Neural progenitor cell (in vitro differentiated cells): ENCODE measurements at regions not wholly inside any gene's neighbourhood (a gene's known extent, or its start where the extent isn't known, plus 50 kb on each side); places are given as distances from the start of the nearest gene placed in this dataset.

ENCODE experiments used
- DNase-seq: peaks from one replicate; pipeline ENCODE4 v3.0.0-alpha.2; 2016; ENCODE audit warnings: low spot score
- H2AFZ ChIP-seq: fragments of 200-600 bp; sonication (generic); replicated peaks from 2 replicates; pipeline ENCODE4 v1.6.1; 2016; ENCODE audit warnings: antibody characterized with exemption
- H3F3A ChIP-seq: fragments of 200-600 bp; sonication (generic); 2 replicates; pipeline ENCODE4 v1.6.1; 2016; ENCODE audit warnings: antibody characterized with exemption, low read depth
- H3K27ac ChIP-seq: fragments of 200-600 bp; sonication (generic); 2 replicates; pipeline ENCODE4 v1.5.1; 2016; ENCODE audit warnings: mild to moderate bottlenecking
- H3K27me3 ChIP-seq: fragments of 200-600 bp; sonication (generic); 2 replicates; pipeline ENCODE4 v1.6.1; 2016; ENCODE audit warnings: mild to moderate bottlenecking, moderate library complexity
- H3K36me3 ChIP-seq: fragments of 200-600 bp; sonication (generic); 2 replicates; pipeline ENCODE4 v1.5.1; 2016
- H3K4me1 ChIP-seq: fragments of 200-600 bp; sonication (generic); 2 replicates; pipeline ENCODE4 v1.6.1; 2016; ENCODE audit warnings: mixed run types
- H3K4me2 ChIP-seq: fragments of 200-600 bp; sonication (generic); 2 replicates; pipeline ENCODE4 v1.6.1; 2016
- H3K4me3 ChIP-seq: fragments of 200-600 bp; sonication (generic); 2 replicates; pipeline ENCODE4 v1.5.1; 2016
- H3K79me2 ChIP-seq: fragments of 200-600 bp; sonication (generic); 2 replicates; pipeline ENCODE4 v1.6.1; 2016; ENCODE audit warnings: low read depth
- H3K9ac ChIP-seq: fragments of 200-600 bp; sonication (generic); 2 replicates; pipeline ENCODE4 v1.6.1; 2016
- H3K9me3 ChIP-seq: fragments of 200-600 bp; sonication (generic); 2 replicates; pipeline ENCODE4 v1.5.1; 2016; ENCODE audit warnings: low read depth
- H4K20me1 ChIP-seq: fragments of 200-600 bp; sonication (generic); 2 replicates; pipeline ENCODE4 v1.6.1; 2016; ENCODE audit warnings: low read depth
- H3K27ac Mint-ChIP-seq: 3 replicates; pipeline ENCODE4 v1.8.0; 2021; ENCODE audit warnings: mixed read lengths
- H3K27me3 Mint-ChIP-seq: 2 replicates; pipeline ENCODE4 v1.8.0; 2022; ENCODE audit warnings: low read depth, mild to moderate bottlenecking, inconsistent platforms, moderate library complexity, mixed read lengths; ENCODE audit not compliant: insufficient read depth
- H3K36me3 Mint-ChIP-seq: 3 replicates; pipeline ENCODE4 v1.8.0; 2021; ENCODE audit warnings: mixed read lengths
- H3K4me1 Mint-ChIP-seq: 3 replicates; pipeline ENCODE4 v1.8.0; 2021; ENCODE audit warnings: mixed read lengths
- H3K4me3 Mint-ChIP-seq: 3 replicates; pipeline ENCODE4 v1.8.0; 2021; ENCODE audit warnings: mild to moderate bottlenecking, moderate library complexity, mixed read lengths
- H3K9me3 Mint-ChIP-seq: 3 replicates; pipeline ENCODE4 v1.8.0; 2020; ENCODE audit warnings: mixed read lengths
- CTCF ChIP-seq: fragments of 200-600 bp; sonication (generic); IDR thresholded peaks from 2 replicates; pipeline ENCODE4 v1.5.1; 2017; ENCODE audit warnings: antibody characterized with exemption, mild to moderate bottlenecking
- EZH2 ChIP-seq: fragments of 200-600 bp; sonication (generic); IDR thresholded peaks from 2 replicates; pipeline ENCODE4 v1.6.1; 2017; ENCODE audit warnings: antibody characterized with exemption, mild to moderate bottlenecking, moderate library complexity
- EZH2phosphoT487 ChIP-seq: fragments of 200-600 bp; sonication (generic); IDR thresholded peaks from 2 replicates; pipeline ENCODE4 v1.6.1; 2017; ENCODE audit warnings: antibody characterized with exemption

DNA sequence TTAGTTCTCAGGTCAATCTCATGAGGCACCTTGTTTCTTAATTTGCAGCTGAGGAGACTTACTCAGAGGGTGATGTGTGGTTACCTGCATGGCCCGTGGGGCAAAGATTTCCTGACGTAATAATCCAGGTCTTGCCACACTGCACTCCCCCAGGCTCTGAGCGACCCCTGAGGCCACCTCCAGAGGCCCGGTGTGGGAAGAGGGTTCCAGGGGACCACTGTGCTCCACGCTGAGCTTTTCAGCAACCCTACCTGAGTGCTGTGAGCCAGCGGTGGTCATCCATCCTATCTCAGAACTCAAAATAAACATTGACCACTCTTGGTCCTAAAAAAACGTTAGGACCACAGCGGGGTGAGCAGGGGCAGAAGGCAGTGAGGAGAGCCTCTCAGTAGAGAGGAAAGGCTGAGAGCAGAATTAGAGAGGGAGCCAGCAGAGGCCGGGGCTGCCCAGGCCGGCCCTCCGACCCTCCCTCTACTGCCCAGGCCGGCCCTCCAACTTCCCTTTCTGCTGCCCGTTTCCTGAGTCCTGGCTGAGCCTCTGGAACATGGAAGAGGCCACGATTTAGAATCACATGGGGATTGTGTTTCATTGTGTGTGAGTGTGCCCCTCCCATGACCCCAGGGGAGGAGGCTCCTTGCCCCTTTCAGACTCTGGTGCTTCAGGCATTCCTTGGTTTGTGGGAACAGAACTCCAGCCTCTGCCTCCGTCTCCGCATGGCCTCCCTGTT is 188.2 kb upstream of the DIO3 start:
- H3K4me3 ChIP-seq = no peak overlapping the region
- H3K4me2 ChIP-seq = no peak overlapping the region
- peak overlapping the region; percentile 55 for H2AFZ ChIP-seq
- no peak overlapping the region for H3K9ac ChIP-seq
- H3K4me1 Mint-ChIP-seq = peaks cover 15% of the 10 kb centered on the region
- no peaks in the 10 kb centered on the region for H3K36me3 Mint-ChIP-seq
- peaks cover 2% of the 10 kb centered on the region for H3K9me3 Mint-ChIP-seq
- H3K27ac ChIP-seq = no peak overlapping the region
- no peaks in the 10 kb centered on the region for H3K36me3 ChIP-seq
- peaks cover 8% of the 10 kb centered on the region for H3K27me3 Mint-ChIP-seq
- H4K20me1 ChIP-seq = no peaks in the 10 kb centered on the region
- DNase-seq = peak; percentile 30
- H3K9me3 ChIP-seq = no peaks in the 10 kb centered on the region
- H3F3A ChIP-seq = no peaks in the 10 kb centered on the region
- TF ChIP-seq CTCF = no peak
- TF ChIP-seq EZH2 = no peak
- no peak for TF ChIP-seq EZH2phosphoT487
- peak overlapping the region; percentile 37 for H3K27ac Mint-ChIP-seq
- H3K4me1 ChIP-seq = peaks cover 8% of the 10 kb centered on the region
- no peaks in the 10 kb centered on the region for H3K79me2 ChIP-seq
- H3K4me3 Mint-ChIP-seq = no peak overlapping the region
- H3K27me3 ChIP-seq = no peaks in the 10 kb centered on the region

- peaks cover 9% of the 10 kb centered on the region for H3K4me1 Mint-ChIP-seq
- H3K27ac ChIP-seq = no peak overlapping the region
- H3K36me3 ChIP-seq = no peaks in the 10 kb centered on the region
- H3K79me2 ChIP-seq = no peaks in the 10 kb centered on the region
- no peak overlapping the region for H3K9ac ChIP-seq
- no peak overlapping the region for H2AFZ ChIP-seq
- H3K4me3 Mint-ChIP-seq = no peak overlapping the region
- H3K4me1 ChIP-seq = peaks cover 8% of the 10 kb centered on the region
- H4K20me1 ChIP-seq = no peaks in the 10 kb centered on the region
- H3K9me3 Mint-ChIP-seq = peaks cover 2% of the 10 kb centered on the region
- H3K27me3 Mint-ChIP-seq = peaks cover 4% of the 10 kb centered on the region
- H3K36me3 Mint-ChIP-seq = no peaks in the 10 kb centered on the region
- no peaks in the 10 kb centered on the region for H3K9me3 ChIP-seq
- H3K4me2 ChIP-seq = no peak overlapping the region
- no peak for TF ChIP-seq EZH2
- no peak for TF ChIP-seq EZH2phosphoT487
- no peak for TF ChIP-seq CTCF
- H3F3A ChIP-seq = no peaks in the 10 kb centered on the region
- DNase-seq = no peak
- H3K4me3 ChIP-seq = no peak overlapping the region
- no peaks in the 10 kb centered on the region for H3K27me3 ChIP-seq
- peak overlapping the region; percentile 17 for H3K27ac Mint-ChIP-seq
Measured at GRCh38 chr14:101373690-101374295, 187.5 kb upstream of the DIO3 start.

GRCh38 chr14:101374373-101375338 is 186.6 kb upstream of the DIO3 start:
- H3K4me1 Mint-ChIP-seq = peaks cover 7% of the 10 kb centered on the region
- Histone ChIP-seq H3K9ac (no peak overlapping the region), H3K4me3 (no peak overlapping the region), H3K27ac (no peak overlapping the region), H3K36me3 (no peaks in the 10 kb centered on the region), H3K4me2 (no peak overlapping the region), H3K27me3 (no peaks in the 10 kb centered on the region), H3K4me1 (peaks cover 8% of the 10 kb centered on the region), H3K9me3 (no peaks in the 10 kb centered on the region), H3K79me2 (no peaks in the 10 kb centered on the region), H3F3A (no peaks in the 10 kb centered on the region), H4K20me1 (no peaks in the 10 kb centered on the region), H2AFZ (no peak overlapping the region)
- H3K36me3 Mint-ChIP-seq = no peaks in the 10 kb centered on the region
- no peak for TF ChIP-seq EZH2phosphoT487
- TF ChIP-seq CTCF = no peak
- no peak for TF ChIP-seq EZH2
- H3K4me3 Mint-ChIP-seq = no peak overlapping the region
- H3K9me3 Mint-ChIP-seq = peaks cover 2% of the 10 kb centered on the region
- H3K27me3 Mint-ChIP-seq = peaks cover 4% of the 10 kb centered on the region
- DNase-seq = no peak
- H3K27ac Mint-ChIP-seq = peak overlapping the region; percentile 17
